ENCODE measurements at regions not wholly inside any gene's neighbourhood (a gene's known extent, or its start where the extent isn't known, plus 50 kb on each side); places are given as distances from the start of the nearest gene placed in this dataset.

DNA sequence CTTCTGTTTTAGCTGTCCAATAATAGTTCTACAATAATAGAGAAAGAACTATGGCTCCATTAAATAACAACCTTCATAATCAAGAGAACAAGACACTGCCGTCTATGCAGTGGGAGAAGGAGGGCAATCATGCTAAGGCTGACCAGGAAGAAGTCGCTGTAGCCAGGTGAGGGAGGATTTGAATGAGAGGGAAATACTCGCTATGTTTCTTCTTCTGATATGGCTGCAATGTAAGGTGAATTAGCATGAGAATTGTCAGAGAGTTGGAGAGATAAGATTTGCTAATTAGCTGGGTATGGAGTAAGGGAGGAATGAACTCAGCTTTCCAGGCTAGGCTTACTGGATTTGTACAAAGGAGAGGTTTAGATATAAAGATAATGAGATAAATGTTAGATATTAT, 555.4 kb upstream of the ZNF385D start:
- DNase-seq = no peak
- no peaks in the 10 kb centered on the region for H3K36me3 ChIP-seq (ENCODE audit: insufficient read depth, low read length)
- no peak overlapping the region for H2AFZ ChIP-seq (ENCODE audit: low read depth, low read length)
- TF ChIP-seq, protein P1, sequence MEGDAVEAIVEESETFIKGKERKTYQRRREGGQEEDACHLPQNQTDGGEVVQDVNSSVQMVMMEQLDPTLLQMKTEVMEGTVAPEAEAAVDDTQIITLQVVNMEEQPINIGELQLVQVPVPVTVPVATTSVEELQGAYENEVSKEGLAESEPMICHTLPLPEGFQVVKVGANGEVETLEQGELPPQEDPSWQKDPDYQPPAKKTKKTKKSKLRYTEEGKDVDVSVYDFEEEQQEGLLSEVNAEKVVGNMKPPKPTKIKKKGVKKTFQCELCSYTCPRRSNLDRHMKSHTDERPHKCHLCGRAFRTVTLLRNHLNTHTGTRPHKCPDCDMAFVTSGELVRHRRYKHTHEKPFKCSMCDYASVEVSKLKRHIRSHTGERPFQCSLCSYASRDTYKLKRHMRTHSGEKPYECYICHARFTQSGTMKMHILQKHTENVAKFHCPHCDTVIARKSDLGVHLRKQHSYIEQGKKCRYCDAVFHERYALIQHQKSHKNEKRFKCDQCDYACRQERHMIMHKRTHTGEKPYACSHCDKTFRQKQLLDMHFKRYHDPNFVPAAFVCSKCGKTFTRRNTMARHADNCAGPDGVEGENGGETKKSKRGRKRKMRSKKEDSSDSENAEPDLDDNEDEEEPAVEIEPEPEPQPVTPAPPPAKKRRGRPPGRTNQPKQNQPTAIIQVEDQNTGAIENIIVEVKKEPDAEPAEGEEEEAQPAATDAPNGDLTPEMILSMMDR (IDR thresholded peaks at IDR 0.05; ENCODE audit: borderline replicate concordance, extremely low read depth, low read length, poor library complexity, severe bottlenecking) = no peak
- no peak for TF ChIP-seq EZH2 (IDR thresholded peaks at IDR 0.05; ENCODE audit: borderline replicate concordance, low read depth, low read length, severe bottlenecking)
- no peaks in the 10 kb centered on the region for H3K4me1 ChIP-seq (ENCODE audit: insufficient read depth, low read length)
- H3K27me3 ChIP-seq (ENCODE audit: insufficient read depth, low read length, poor library complexity) = no peaks in the 10 kb centered on the region
- H4K20me1 ChIP-seq (ENCODE audit: insufficient read depth, low read length) = no peaks in the 10 kb centered on the region
- no peak overlapping the region for H3K9ac ChIP-seq (ENCODE audit: low read depth, low read length)
- no peak overlapping the region for H3K4me2 ChIP-seq (ENCODE audit: insufficient read depth, low read length)
- H3K27ac ChIP-seq (ENCODE audit: low read length) = no peak overlapping the region
- no peaks in the 10 kb centered on the region for H3K9me3 ChIP-seq (ENCODE audit: insufficient read depth, low read length, severe bottlenecking)
- H3K79me2 ChIP-seq (ENCODE audit: insufficient read depth, low read length) = no peaks in the 10 kb centered on the region
- no peak overlapping the region for H3K4me3 ChIP-seq (ENCODE audit: low read depth in 1 of 2, low read length in 2 of 2)
- no peak for ATAC-seq (ENCODE audit: insufficient read depth, low read depth)

DNA sequence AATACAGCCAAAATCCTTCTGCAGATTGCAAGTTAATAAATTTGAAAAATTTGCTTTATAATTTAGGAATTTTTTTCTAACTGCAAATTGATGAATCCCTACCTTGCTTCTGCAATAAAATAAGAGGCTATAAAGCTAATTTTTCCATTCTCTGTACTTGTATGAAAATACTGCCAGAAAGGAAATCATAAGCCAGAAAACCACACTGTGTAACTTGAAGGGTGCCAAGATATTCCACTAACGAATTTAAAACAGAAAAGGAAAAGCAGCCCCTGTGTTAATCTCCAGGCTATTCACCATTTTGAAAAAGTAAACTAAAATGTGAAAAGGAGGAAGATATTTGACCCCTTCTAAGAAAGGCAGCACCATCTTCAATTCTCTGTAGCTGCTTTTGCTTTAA, 557.9 kb upstream of the ZNF385D start:
- no peak overlapping the region for H3K9ac ChIP-seq (ENCODE audit: low read depth, low read length)
- no peaks in the 10 kb centered on the region for H3K27me3 ChIP-seq (ENCODE audit: insufficient read depth, low read length, poor library complexity)
- no peaks in the 10 kb centered on the region for H4K20me1 ChIP-seq (ENCODE audit: insufficient read depth, low read length)
- TF ChIP-seq, protein P1 (IDR thresholded peaks at IDR 0.05; ENCODE audit: borderline replicate concordance, extremely low read depth, low read length, poor library complexity, severe bottlenecking) = no peak
- TF ChIP-seq EZH2 (IDR thresholded peaks at IDR 0.05; ENCODE audit: borderline replicate concordance, low read depth, low read length, severe bottlenecking) = no peak
- no peaks in the 10 kb centered on the region for H3K4me1 ChIP-seq (ENCODE audit: insufficient read depth, low read length)
- H3K79me2 ChIP-seq (ENCODE audit: insufficient read depth, low read length) = no peaks in the 10 kb centered on the region
- H3K9me3 ChIP-seq (ENCODE audit: insufficient read depth, low read length, severe bottlenecking) = no peaks in the 10 kb centered on the region
- ATAC-seq (ENCODE audit: insufficient read depth, low read depth) = no peak
- H2AFZ ChIP-seq (ENCODE audit: low read depth, low read length) = no peak overlapping the region
- DNase-seq = no peak
- H3K27ac ChIP-seq (ENCODE audit: low read length) = no peak overlapping the region
- no peaks in the 10 kb centered on the region for H3K36me3 ChIP-seq (ENCODE audit: insufficient read depth, low read length)
- no peak overlapping the region for H3K4me3 ChIP-seq (ENCODE audit: low read depth in 1 of 2, low read length in 2 of 2)
- H3K4me2 ChIP-seq (ENCODE audit: insufficient read depth, low read length) = no peak overlapping the region

DNA sequence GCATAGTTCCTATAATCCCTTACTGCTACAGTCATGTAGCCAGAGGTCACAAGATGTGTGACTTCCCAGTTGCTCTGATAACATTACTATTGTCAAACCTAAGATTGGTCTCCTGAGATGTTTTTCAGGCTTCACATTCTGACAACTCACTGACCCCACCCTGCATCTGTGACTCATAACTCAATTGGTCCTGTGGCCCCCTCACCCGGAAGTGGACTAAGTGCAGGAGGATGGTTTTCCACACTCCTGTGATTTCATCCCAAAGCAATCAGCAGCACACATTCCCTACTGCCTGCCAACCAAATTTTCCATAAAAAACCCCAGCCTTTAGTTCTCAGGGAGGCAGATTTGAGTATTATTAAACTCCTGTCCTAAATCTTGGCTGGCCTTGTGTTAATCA, 564.9 kb upstream of the ZNF385D start:
- H3K9ac ChIP-seq (ENCODE audit: low read depth, low read length) = no peak overlapping the region
- ATAC-seq (ENCODE audit: insufficient read depth, low read depth) = no peak
- H3K4me1 ChIP-seq (ENCODE audit: insufficient read depth, low read length) = no peaks in the 10 kb centered on the region
- no peak for DNase-seq
- H4K20me1 ChIP-seq (ENCODE audit: insufficient read depth, low read length) = no peaks in the 10 kb centered on the region
- no peak for TF ChIP-seq EZH2 (IDR thresholded peaks at IDR 0.05; ENCODE audit: borderline replicate concordance, low read depth, low read length, severe bottlenecking)
- TF ChIP-seq, protein P1 (IDR thresholded peaks at IDR 0.05; ENCODE audit: borderline replicate concordance, extremely low read depth, low read length, poor library complexity, severe bottlenecking) = no peak
- no peaks in the 10 kb centered on the region for H3K27me3 ChIP-seq (ENCODE audit: insufficient read depth, low read length, poor library complexity)
- H3K36me3 ChIP-seq (ENCODE audit: insufficient read depth, low read length) = no peaks in the 10 kb centered on the region
- no peak overlapping the region for H3K4me3 ChIP-seq (ENCODE audit: low read depth in 1 of 2, low read length in 2 of 2)
- no peaks in the 10 kb centered on the region for H3K9me3 ChIP-seq (ENCODE audit: insufficient read depth, low read length, severe bottlenecking)
- no peaks in the 10 kb centered on the region for H3K79me2 ChIP-seq (ENCODE audit: insufficient read depth, low read length)
- H3K27ac ChIP-seq (ENCODE audit: low read length) = no peak overlapping the region
- no peak overlapping the region for H2AFZ ChIP-seq (ENCODE audit: low read depth, low read length)
- no peak overlapping the region for H3K4me2 ChIP-seq (ENCODE audit: insufficient read depth, low read length)

DNA sequence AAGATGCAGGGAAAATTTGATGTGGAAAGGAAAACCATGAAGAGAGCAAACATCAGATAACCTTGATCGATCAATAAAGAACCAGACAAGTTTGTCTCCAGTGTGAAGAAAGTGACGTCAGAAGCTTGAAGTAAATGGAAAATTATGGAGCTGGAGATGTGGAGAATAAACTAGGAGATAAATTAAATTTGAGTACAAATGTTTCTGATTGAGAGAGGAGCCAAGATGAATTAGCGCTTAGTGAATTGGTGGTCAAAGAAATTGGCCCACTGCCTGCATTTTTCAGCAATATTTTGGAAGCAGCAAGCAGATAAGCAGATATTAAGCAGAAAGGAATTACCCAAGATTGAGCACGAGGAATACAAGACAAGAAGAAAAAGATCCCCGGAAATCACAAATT, 567.3 kb upstream of the ZNF385D start:
- Histone ChIP-seq H3K4me3 (ENCODE audit: low read depth in 1 of 2, low read length in 2 of 2) (no peak overlapping the region), H3K27ac (ENCODE audit: low read length) (no peak overlapping the region), H3K27me3 (ENCODE audit: insufficient read depth, low read length, poor library complexity) (no peaks in the 10 kb centered on the region), H3K4me1 (ENCODE audit: insufficient read depth, low read length) (no peaks in the 10 kb centered on the region), H3K9me3 (ENCODE audit: insufficient read depth, low read length, severe bottlenecking) (no peaks in the 10 kb centered on the region), H3K36me3 (ENCODE audit: insufficient read depth, low read length) (no peaks in the 10 kb centered on the region), H3K79me2 (ENCODE audit: insufficient read depth, low read length) (no peaks in the 10 kb centered on the region), H3K9ac (ENCODE audit: low read depth, low read length) (no peak overlapping the region), H4K20me1 (ENCODE audit: insufficient read depth, low read length) (no peaks in the 10 kb centered on the region), H3K4me2 (ENCODE audit: insufficient read depth, low read length) (no peak overlapping the region), H2AFZ (ENCODE audit: low read depth, low read length) (no peak overlapping the region)
- no peak for DNase-seq
- ATAC-seq (ENCODE audit: insufficient read depth, low read depth) = no peak
- TF ChIP-seq EZH2 (IDR thresholded peaks at IDR 0.05; ENCODE audit: borderline replicate concordance, low read depth, low read length, severe bottlenecking) = no peak
- TF ChIP-seq, protein P1 (IDR thresholded peaks at IDR 0.05; ENCODE audit: borderline replicate concordance, extremely low read depth, low read length, poor library complexity, severe bottlenecking) = no peak

Measured in DND-41 (cell line).